GM13977 (cell line): ENCODE measurements at regions not wholly inside any gene's neighbourhood (a gene's known extent, or its start where the extent isn't known, plus 50 kb on each side); places are given as distances from the start of the nearest gene placed in this dataset.

Experiments used
- DNase-seq: peaks from one replicate; pipeline ENCODE4 v3.0.0; 2012; ENCODE audit warnings: low spot score
- CTCF ChIP-seq: IDR thresholded peaks from 2 replicates; pipeline ENCODE4 v1.5.1; 2012; ENCODE audit warnings: mild to moderate bottlenecking, control low read depth; ENCODE audit not compliant: insufficient read depth; ENCODE audit errors: extremely low read depth, missing control alignments
- in situ Hi-C: fragments of 300-500 bp; cut with MboI; formaldehyde crosslinking; loops from one replicate; pipeline ENCODE4 v1.12.0; 2022; ENCODE audit warnings: low sequenced_read_pairs, low pct_unique_long_range_greater_than_20kb, mixed read lengths, inconsistent platforms; ENCODE audit not compliant: unreplicated experiment

GRCh38 chr15:61518191-61518950 is 289.3 kb upstream of the RORA start:
- DNase-seq = no peak
- in situ Hi-C loops = no loop called here
- TF ChIP-seq CTCF = no peak

GRCh38 chr15:61517776-61518175 is 288.7 kb upstream of the RORA start:
- in situ Hi-C loops = no loop called here
- TF ChIP-seq CTCF = no peak
- DNase-seq = no peak

- in situ Hi-C loops = no loop called here
- TF ChIP-seq CTCF = no peak
- no peak for DNase-seq
These were observed 288.2 kb upstream of the RORA start for GRCh38 chr15:61517335-61517734.

GRCh38 chr15:61511756-61512155 is 282.7 kb upstream of the RORA start:
- in situ Hi-C loops = no loop called here
- no peak for DNase-seq
- no peak for TF ChIP-seq CTCF

- in situ Hi-C loops = no loop called here
- no peak for DNase-seq
These were observed 282.0 kb upstream of the RORA start for GRCh38 chr15:61511089-61511488.

GRCh38 chr15:61509327-61509840 is 280.3 kb upstream of the RORA start:
- DNase-seq = no peak
- in situ Hi-C loops = no loop called here
- no peak for TF ChIP-seq CTCF

More at GRCh38 chr15:61511089-61511488, 282.0 kb upstream of the RORA start:
- TF ChIP-seq CTCF = no peak
